22Rv1 (cell line): ENCODE measurements at regions not wholly inside any gene's neighbourhood (a gene's known extent, or its start where the extent isn't known, plus 50 kb on each side); places are given as distances from the start of the nearest gene placed in this dataset.

Experiments
- CTCF ChIP-seq: fragments of 450-650 bp; IDR thresholded peaks from 2 replicates; pipeline ENCODE4 v1.5.1; 2017; ENCODE audit warnings: mild to moderate bottlenecking
- ZFX ChIP-seq: fragments of 450-650 bp; IDR thresholded peaks from 2 replicates; pipeline ENCODE4 v1.6.1; 2017; ENCODE audit warnings: antibody characterized with exemption, borderline replicate concordance

GRCh38 chr13:55038230-55038629, 2009.6 kb downstream of the OLFM4 start:
- TF ChIP-seq CTCF (no peak), ZFX (no peak)
